ENCODE measurements at regions not wholly inside any gene's neighbourhood (a gene's known extent, or its start where the extent isn't known, plus 50 kb on each side); places are given as distances from the start of the nearest gene placed in this dataset.

DNA sequence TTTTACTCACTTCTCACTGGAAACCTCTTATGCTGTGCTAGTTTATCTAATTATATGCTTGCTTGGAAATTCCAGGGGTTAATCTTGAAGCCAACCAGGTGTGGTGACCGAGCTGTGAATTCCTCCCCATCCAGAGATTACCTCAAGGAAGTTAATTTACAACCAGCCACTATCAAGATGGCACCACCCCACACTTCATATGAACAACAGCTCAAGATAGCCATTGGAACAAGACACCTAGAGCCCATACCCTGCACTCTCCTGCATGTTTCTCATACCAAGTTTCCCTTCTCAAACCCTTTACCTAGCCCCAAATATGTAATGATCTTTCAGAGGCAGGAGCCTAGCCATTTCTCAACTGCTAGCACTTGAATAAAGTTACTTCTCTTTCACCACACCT, 2156.9 kb upstream of the C9orf72 start:
- DNase-seq (ENCODE audit: low spot score) (no peak), ATAC-seq (ENCODE audit: low FRiP score) (no peak)
- TF ChIP-seq, protein P1, sequence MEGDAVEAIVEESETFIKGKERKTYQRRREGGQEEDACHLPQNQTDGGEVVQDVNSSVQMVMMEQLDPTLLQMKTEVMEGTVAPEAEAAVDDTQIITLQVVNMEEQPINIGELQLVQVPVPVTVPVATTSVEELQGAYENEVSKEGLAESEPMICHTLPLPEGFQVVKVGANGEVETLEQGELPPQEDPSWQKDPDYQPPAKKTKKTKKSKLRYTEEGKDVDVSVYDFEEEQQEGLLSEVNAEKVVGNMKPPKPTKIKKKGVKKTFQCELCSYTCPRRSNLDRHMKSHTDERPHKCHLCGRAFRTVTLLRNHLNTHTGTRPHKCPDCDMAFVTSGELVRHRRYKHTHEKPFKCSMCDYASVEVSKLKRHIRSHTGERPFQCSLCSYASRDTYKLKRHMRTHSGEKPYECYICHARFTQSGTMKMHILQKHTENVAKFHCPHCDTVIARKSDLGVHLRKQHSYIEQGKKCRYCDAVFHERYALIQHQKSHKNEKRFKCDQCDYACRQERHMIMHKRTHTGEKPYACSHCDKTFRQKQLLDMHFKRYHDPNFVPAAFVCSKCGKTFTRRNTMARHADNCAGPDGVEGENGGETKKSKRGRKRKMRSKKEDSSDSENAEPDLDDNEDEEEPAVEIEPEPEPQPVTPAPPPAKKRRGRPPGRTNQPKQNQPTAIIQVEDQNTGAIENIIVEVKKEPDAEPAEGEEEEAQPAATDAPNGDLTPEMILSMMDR (IDR thresholded peaks at IDR 0.05) = no peak

DNA sequence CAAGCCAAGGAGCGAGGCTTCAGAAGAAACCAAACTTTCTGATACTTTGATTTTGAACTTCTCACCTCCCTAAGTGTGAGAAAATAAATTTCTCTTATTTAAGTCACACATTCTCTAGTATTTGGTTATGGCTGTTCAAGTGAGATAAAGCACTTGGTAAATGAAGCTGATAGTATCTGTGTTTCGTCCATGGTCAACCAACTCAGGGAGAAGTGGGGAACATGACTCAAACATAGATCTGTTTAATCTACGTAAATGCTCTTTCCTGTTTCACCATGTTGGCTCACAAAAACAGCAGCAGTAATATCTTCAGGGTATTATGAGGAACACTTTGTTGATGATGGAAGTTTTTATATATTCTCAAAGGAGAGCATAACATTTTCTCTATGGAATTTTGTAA, 2167.2 kb upstream of the C9orf72 start:
- ATAC-seq (ENCODE audit: low FRiP score) = no peak
- TF ChIP-seq, protein P1 (IDR thresholded peaks at IDR 0.05) = no peak

DNA sequence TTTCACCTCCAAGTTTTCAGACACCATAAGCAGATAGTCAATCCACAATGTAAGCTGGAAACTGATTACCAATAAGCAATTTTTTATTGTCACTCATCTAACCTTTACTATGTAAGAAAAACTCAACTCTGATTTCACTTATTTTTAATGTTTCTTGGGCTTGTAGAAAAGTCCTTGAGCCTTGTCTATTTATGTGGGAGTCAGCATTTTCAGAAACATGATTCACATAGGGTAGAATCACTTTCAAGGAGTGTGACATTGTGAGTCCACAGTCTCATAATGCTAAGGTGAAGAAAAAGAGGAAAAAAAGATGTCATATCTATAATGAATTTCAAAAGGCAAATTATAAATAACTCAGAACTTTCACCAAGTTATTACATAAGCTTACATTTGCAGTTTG, 2167.9 kb upstream of the C9orf72 start:
- TF ChIP-seq, protein P1 (IDR thresholded peaks at IDR 0.05) = no peak
- no peak for ATAC-seq (ENCODE audit: low FRiP score)
- DNase-seq (ENCODE audit: low spot score) = no peak

More for the DNA sequence above, 2167.2 kb upstream of the C9orf72 start:
- DNase-seq (ENCODE audit: low spot score) = no peak

DNA sequence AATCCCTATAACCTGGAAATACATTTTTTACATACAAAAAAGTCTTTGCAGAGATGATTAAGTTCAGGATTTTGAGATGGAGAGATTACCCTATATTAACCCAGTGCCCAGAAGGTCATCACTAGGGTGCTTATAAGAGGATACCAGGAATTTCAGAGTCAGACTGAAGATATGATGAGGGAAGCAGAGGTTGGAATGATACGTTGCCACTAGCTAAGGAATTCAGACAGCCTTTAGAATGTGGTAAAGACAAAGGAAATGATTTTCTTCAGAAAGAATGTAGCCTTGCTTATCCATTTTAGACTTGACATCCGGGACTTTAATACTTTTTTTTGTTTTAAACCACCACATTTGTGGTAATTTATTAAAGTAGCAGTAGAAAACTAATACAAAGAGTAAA, 2176.8 kb upstream of the C9orf72 start:
- ATAC-seq (ENCODE audit: low FRiP score) = no peak

DNA sequence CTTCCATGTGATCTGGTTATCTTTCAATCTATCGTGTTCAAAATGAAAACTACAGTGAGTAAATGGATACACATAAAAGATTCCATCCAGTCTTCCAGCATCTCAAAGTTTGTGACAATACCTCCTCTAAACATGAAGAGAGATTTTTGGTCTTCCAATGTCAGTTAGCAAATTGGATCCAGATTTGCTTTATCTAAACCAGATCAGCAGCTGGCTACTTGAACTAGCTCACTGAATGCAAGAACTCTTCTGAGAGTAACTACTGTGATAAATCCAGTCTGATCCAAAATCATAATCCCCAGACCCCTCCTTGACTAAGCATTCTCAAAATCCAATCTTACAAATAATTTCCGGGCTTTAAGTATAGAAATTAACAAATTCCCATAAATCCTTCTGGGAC, 2177.9 kb upstream of the C9orf72 start:
- ATAC-seq (ENCODE audit: low FRiP score) = no peak
- no peak for DNase-seq (ENCODE audit: low spot score)
- TF ChIP-seq, protein P1 (IDR thresholded peaks at IDR 0.05) = no peak

More for the DNA sequence above, 2176.8 kb upstream of the C9orf72 start:
- no peak for DNase-seq (ENCODE audit: low spot score)
- TF ChIP-seq, protein P1 (IDR thresholded peaks at IDR 0.05) = no peak

DNA sequence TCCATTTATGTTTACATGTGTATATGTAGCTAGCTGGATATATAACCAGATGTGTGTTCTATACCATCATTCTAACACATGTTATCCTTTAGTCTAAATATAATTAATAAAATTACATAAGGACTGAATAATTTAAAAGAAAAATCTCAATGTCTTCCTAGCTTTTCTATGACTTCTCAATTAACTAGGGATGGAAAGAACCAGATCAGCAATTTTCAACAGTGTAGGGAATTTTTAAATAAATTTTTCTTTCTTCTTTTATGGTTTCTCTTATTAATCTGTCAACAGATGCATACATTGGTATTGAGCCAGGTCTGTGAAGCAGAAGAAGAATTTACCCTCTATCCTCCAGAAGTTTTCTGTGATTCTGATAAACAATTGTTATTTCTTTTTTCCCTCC, 2180.4 kb upstream of the C9orf72 start:
- ATAC-seq (ENCODE audit: low FRiP score) = no peak
- DNase-seq (ENCODE audit: low spot score) = no peak
- TF ChIP-seq, protein P1 (IDR thresholded peaks at IDR 0.05) = no peak

DNA sequence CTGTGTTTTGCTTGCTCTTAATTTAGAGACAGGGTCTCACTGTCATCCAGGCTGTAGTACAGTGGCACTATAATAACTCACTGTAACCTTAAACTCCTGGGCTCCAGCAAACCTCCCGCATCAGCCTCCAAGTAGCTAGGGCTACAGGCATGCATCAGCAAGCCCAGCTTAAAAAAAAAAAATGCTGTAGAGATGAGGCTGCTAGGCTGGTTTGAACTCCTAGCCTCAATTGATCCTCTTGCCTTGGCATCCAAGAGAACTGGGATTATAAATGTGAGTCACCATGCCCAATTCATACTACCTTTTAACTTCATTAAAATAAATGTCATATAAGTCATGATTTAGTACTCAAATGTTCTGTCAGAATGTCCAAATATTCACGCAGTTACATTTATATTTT, 2195.7 kb upstream of the C9orf72 start:
- no peak for ATAC-seq (ENCODE audit: low FRiP score)
- no peak for DNase-seq (ENCODE audit: low spot score)
- TF ChIP-seq, protein P1 (IDR thresholded peaks at IDR 0.05) = no peak
